B cell (primary cell): ENCODE measurements at regions not wholly inside any gene's neighbourhood (a gene's known extent, or its start where the extent isn't known, plus 50 kb on each side); places are given as distances from the start of the nearest gene placed in this dataset.

Experiments used
- ATAC-seq: fragments of 200-7000 bp; cut with Tn5 transposase; one replicate; pipeline ENCODE4 v1.10.0; 2021; ENCODE audit warnings: low read depth, mild to moderate bottlenecking, moderate number of reproducible peaks, moderate library complexity
- CTCF ChIA-PET: fragments of 350-600 bp; sonication (Branson Sonifier 250); formaldehyde crosslinking; loops from one replicate; lab custom pipeline; 2021; ENCODE audit warnings: antibody characterized with exemption, inconsistent platforms; lab: Charles Lee
- POLR2A ChIA-PET: fragments of 350-600 bp; sonication (Branson Sonifier 250); formaldehyde crosslinking; loops from one replicate; lab custom pipeline; 2021; ENCODE audit warnings: antibody characterized with exemption; lab: Charles Lee
- DNase-seq: peaks from one replicate; pipeline ENCODE4 v3.0.0; 2013
- H2AFZ ChIP-seq: 2 replicates; pipeline ENCODE4 v1.6.1; 2012; ENCODE audit warnings: mild to moderate bottlenecking, low read depth, low read length; ENCODE audit not compliant: insufficient read depth, poor library complexity, severe bottlenecking
- H3K27ac ChIP-seq, 2 donors: 1 replicate in 1 of 2; 2 replicates in 1 of 2; pipeline ENCODE4 v1.5.1; 2012 to 2013; ENCODE audit warnings: low read length in 2 of 2, mild to moderate bottlenecking in 2 of 2, moderate library complexity in 1 of 2
- H3K27me3 ChIP-seq, 4 experiments: fragments of 200-600 bp in 1 of 4; sonication (generic) in 1 of 4; replicated peaks in 1 of 4; 1 replicate in 2 of 4; 2 replicates in 2 of 4; pipeline versions ENCODE4 v1.6.1 to v1.7.0; 2013 to 2016; ENCODE audit warnings: low read length in 3 of 4, mild to moderate bottlenecking in 2 of 4, mixed read lengths in 1 of 4, moderate library complexity in 1 of 4; ENCODE audit not compliant: insufficient read depth in 4 of 4, control insufficient read depth in 3 of 4; ENCODE audit errors: control extremely low read depth in 1 of 4
- H3K36me3 ChIP-seq, 2 experiments: replicated peaks in 1 of 2; 1 replicate in 1 of 2; 2 replicates in 1 of 2; pipeline versions ENCODE4 v1.6.1 to v1.7.1; 2013; ENCODE audit warnings: low read length in 1 of 2; ENCODE audit not compliant: insufficient read depth in 2 of 2, control insufficient read depth in 1 of 2; ENCODE audit errors: control extremely low read depth in 1 of 2, extremely low read depth in 1 of 2
- H3K4me1 ChIP-seq, 2 donors: fragments of 200-600 bp in 1 of 2; sonication (generic) in 1 of 2; 1 replicate in 1 of 2; 2 replicates in 1 of 2; pipeline versions ENCODE4 v1.5.1 to v1.6.1; 2013 to 2017; ENCODE audit warnings: low read length in 2 of 2; ENCODE audit not compliant: control insufficient read depth in 2 of 2, insufficient read depth in 2 of 2
- H3K4me2 ChIP-seq: replicated peaks from 2 replicates; pipeline ENCODE3; 2012; ENCODE audit warnings: mild to moderate bottlenecking, low read depth, low read length; ENCODE audit not compliant: poor library complexity, severe bottlenecking
- H3K4me3 ChIP-seq, 5 experiments: fragments of 200-600 bp in 1 of 5; sonication (generic) in 1 of 5; 1 replicate in 3 of 5; 2 replicates in 2 of 5; pipeline versions ENCODE4 v1.5.1 to v1.7.0; 2011 to 2016; ENCODE audit warnings: low read length in 4 of 5, mild to moderate bottlenecking in 4 of 5, low read depth in 2 of 5, control low read depth in 1 of 5, moderate library complexity in 1 of 5; ENCODE audit not compliant: insufficient read depth in 1 of 5; ENCODE audit errors: control extremely low read depth in 1 of 5, extremely low read depth in 1 of 5
- H3K79me2 ChIP-seq: fragments of 200-600 bp; sonication (generic); one replicate; pipeline ENCODE4 v1.6.0; 2016; ENCODE audit warnings: low read length; ENCODE audit not compliant: control insufficient read depth, insufficient read depth
- H3K9ac ChIP-seq: fragments of 200-600 bp; sonication (generic); 2 replicates; pipeline ENCODE4 v1.6.1; 2017; ENCODE audit warnings: mild to moderate bottlenecking, low read length, moderate library complexity
- H3K9me3 ChIP-seq, 3 donors: one replicate each; pipeline versions ENCODE4 v1.6.1 to v1.7.1; 2013; ENCODE audit warnings: low read length in 2 of 3; ENCODE audit not compliant: control insufficient read depth in 2 of 3, insufficient read depth in 1 of 3; ENCODE audit errors: control extremely low read depth in 1 of 3
- H4K20me1 ChIP-seq: 2 replicates; pipeline ENCODE4 v1.6.0; 2012; ENCODE audit warnings: mild to moderate bottlenecking, low read length; ENCODE audit not compliant: insufficient read depth, control insufficient read depth, poor library complexity, severe bottlenecking
- H3K27ac Mint-ChIP-seq: one replicate; pipeline ENCODE4 v1.8.0; 2021; ENCODE audit warnings: mixed read lengths
- H3K27me3 Mint-ChIP-seq: one replicate; pipeline ENCODE4 v1.8.0; 2021; ENCODE audit warnings: mixed read lengths
- H3K4me1 Mint-ChIP-seq: one replicate; pipeline ENCODE4 v1.8.0; 2021; ENCODE audit warnings: mixed read lengths
- H3K4me3 Mint-ChIP-seq: one replicate; pipeline ENCODE4 v1.8.0; 2021; ENCODE audit warnings: mixed read lengths
- H3K9me3 Mint-ChIP-seq: one replicate; pipeline ENCODE4 v1.8.0; 2022; ENCODE audit warnings: mixed read lengths; ENCODE audit not compliant: insufficient read depth
- EZH2 ChIP-seq: IDR thresholded peaks from 2 replicates; pipeline ENCODE4 v1.6.1; 2012; ENCODE audit warnings: borderline replicate concordance, low read depth, mild to moderate bottlenecking, moderate library complexity, low read length; ENCODE audit not compliant: insufficient read depth, poor library complexity, severe bottlenecking
- WGBS: methylation state at CpG from one replicate; pipeline ENCODE4 v1.1.5; 2013; ENCODE audit warnings: missing lambda C conversion rate; ENCODE audit not compliant: insufficient coverage; 5-methylcytosine and 5-hydroxymethylcytosine counted together
- intact Hi-C: fragments of 100-400 bp; cut with micrococcal nuclease; formaldehyde crosslinking; loops from one replicate; pipeline ENCODE4 v1.10.0; 2022
- TF ChIP-seq, protein P1 (sequence below): fragments of 200-600 bp; IDR thresholded peaks from one replicate; pipeline ENCODE4 v1.8.0; 2022; ENCODE audit warnings: antibody characterized with exemption, mild to moderate bottlenecking

DNA sequence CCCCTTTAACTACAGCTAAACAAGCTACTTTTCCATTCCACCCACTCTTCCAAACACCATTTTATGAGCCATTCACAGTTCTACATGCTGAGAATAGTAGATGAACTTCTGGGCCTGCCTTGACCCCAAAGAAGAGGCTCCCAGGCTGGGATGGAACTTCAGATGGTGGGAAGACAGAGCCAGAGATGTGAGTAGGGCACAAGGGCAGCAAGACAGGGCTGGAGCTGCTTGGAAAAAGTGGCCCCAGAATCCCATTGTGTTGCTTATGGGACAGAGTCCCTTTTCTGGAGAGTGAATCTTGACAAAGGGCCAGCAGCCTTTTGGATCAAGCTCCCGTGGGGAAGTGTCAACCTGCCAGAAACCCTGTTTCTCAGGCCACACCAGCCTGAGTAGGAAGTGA is 516.5 kb upstream of the PPP2R3A start:
- 88% methylated on average over 1 of the region's 1 CpG for WGBS

DNA sequence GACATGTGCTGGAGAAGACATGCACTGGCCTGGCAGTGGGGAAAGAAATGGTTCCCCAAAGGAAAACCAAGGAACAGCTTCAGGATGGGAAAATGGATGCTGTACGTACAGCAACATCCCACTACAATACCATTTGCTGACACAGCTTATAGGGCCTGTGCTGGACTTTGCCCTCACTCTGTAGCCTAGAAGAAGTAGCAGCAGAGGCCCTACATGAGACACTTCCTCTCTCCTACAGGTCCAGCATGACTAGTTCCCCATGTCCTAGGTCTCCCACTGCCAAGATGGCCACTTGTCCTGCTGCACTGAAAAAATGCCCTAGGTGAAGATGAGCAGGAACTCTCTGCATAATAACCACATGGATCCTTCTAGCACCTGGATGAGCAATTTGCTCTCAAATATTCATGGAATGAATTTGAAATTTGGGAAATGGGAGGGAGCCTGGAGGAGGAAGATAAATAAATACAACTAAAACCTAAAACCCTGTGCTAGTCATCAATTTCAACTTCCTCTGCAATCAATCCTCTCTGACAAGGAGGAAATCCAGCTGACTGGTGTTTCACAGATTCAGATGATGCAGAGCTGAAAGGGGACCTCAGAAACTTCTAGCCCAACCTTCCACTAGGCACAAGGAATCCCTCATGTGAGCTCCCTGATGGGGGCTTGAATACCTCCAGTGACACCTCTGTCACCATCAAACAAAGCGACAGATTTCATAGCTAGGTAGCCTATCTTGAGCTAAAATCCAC is 514.3 kb upstream of the PPP2R3A start:
- Histone ChIP-seq H3K36me3 (no peaks in the 10 kb centered on the region), H3K9ac (no peak overlapping the region), H3K4me2 (no peak overlapping the region), H3K27ac (no peak overlapping the region), H3K27me3 (no peaks in the 10 kb centered on the region), H4K20me1 (no peaks in the 10 kb centered on the region), H3K4me1 (no peaks in the 10 kb centered on the region), H2AFZ (no peak overlapping the region), H3K79me2 (no peaks in the 10 kb centered on the region), H3K9me3 (peaks cover 0 to 17% (median 0%) of the 10 kb centered on the region in 3 donors), H3K4me3 (no peak overlapping the region)
- CTCF ChIA-PET, result no interaction called here
- Mint-ChIP-seq H3K4me1 (peaks cover 1% of the 10 kb centered on the region), H3K9me3 (no peaks in the 10 kb centered on the region), H3K4me3 (no peak overlapping the region), H3K27me3 (no peaks in the 10 kb centered on the region), H3K27ac (no peak overlapping the region)
- POLR2A ChIA-PET, result no interaction called here
- intact Hi-C loops, result no loop called here
- no peak for TF ChIP-seq EZH2
- TF ChIP-seq, protein P1, sequence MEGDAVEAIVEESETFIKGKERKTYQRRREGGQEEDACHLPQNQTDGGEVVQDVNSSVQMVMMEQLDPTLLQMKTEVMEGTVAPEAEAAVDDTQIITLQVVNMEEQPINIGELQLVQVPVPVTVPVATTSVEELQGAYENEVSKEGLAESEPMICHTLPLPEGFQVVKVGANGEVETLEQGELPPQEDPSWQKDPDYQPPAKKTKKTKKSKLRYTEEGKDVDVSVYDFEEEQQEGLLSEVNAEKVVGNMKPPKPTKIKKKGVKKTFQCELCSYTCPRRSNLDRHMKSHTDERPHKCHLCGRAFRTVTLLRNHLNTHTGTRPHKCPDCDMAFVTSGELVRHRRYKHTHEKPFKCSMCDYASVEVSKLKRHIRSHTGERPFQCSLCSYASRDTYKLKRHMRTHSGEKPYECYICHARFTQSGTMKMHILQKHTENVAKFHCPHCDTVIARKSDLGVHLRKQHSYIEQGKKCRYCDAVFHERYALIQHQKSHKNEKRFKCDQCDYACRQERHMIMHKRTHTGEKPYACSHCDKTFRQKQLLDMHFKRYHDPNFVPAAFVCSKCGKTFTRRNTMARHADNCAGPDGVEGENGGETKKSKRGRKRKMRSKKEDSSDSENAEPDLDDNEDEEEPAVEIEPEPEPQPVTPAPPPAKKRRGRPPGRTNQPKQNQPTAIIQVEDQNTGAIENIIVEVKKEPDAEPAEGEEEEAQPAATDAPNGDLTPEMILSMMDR, result no peak
- DNase-seq (no peak), ATAC-seq (no peak)
- WGBS, result 88% methylated on average over 2 of the region's 2 CpGs

More for the DNA sequence above, 516.5 kb upstream of the PPP2R3A start:
- H3K27me3 ChIP-seq, result no peaks in the 10 kb centered on the region
- no peak overlapping the region for H3K4me2 ChIP-seq
- H3K9ac ChIP-seq, result no peak overlapping the region
- H3K36me3 ChIP-seq, result no peaks in the 10 kb centered on the region
- peaks cover 0 to 7% of the 10 kb centered on the region in 2 donors for H3K4me1 ChIP-seq
- no peaks in the 10 kb centered on the region for H3K9me3 Mint-ChIP-seq
- no peak overlapping the region for H3K4me3 Mint-ChIP-seq
- no peak overlapping the region for H3K27ac Mint-ChIP-seq
- no peaks in the 10 kb centered on the region for H3K79me2 ChIP-seq
- ChIA-PET CTCF (no interaction called here), POLR2A (no interaction called here)
- no peaks in the 10 kb centered on the region for H4K20me1 ChIP-seq
- no peak overlapping the region for H3K4me3 ChIP-seq
- DNase-seq (no peak), ATAC-seq (no peak)
- peaks cover 0 to 6% (median 0%) of the 10 kb centered on the region in 3 donors for H3K9me3 ChIP-seq
- intact Hi-C loops, result no loop called here
- H2AFZ ChIP-seq, result no peak overlapping the region
- TF ChIP-seq, protein P1, result no peak
- TF ChIP-seq EZH2, result no peak
- no peak overlapping the region for H3K27ac ChIP-seq
- peaks cover 10% of the 10 kb centered on the region for H3K4me1 Mint-ChIP-seq
- no peaks in the 10 kb centered on the region for H3K27me3 Mint-ChIP-seq
